ENCODE measurements at regions not wholly inside any gene's neighbourhood (a gene's known extent, or its start where the extent isn't known, plus 50 kb on each side); places are given as distances from the start of the nearest gene placed in this dataset.

- peaks cover 10% of the 10 kb centered on the region for H3K9me3 Mint-ChIP-seq
- H3K4me1 Mint-ChIP-seq: no peaks in the 10 kb centered on the region
- no peak overlapping the region for H3K4me3 Mint-ChIP-seq
- no peak for DNase-seq (ENCODE audit: low spot score in 2 of 2, unreplicated experiment in 2 of 2)
- no peaks in the 10 kb centered on the region for H3K36me3 Mint-ChIP-seq
- H3K27ac Mint-ChIP-seq: no peak overlapping the region
- no peaks in the 10 kb centered on the region for H3K27me3 Mint-ChIP-seq (ENCODE audit: low read depth)
- TF ChIP-seq CTCF (IDR thresholded peaks at IDR 0.05; ENCODE audit: unreplicated experiment): no peak
Measured at GRCh38 chr12:91910871-91911388, 234.7 kb downstream of the BTG1 start.

DNA sequence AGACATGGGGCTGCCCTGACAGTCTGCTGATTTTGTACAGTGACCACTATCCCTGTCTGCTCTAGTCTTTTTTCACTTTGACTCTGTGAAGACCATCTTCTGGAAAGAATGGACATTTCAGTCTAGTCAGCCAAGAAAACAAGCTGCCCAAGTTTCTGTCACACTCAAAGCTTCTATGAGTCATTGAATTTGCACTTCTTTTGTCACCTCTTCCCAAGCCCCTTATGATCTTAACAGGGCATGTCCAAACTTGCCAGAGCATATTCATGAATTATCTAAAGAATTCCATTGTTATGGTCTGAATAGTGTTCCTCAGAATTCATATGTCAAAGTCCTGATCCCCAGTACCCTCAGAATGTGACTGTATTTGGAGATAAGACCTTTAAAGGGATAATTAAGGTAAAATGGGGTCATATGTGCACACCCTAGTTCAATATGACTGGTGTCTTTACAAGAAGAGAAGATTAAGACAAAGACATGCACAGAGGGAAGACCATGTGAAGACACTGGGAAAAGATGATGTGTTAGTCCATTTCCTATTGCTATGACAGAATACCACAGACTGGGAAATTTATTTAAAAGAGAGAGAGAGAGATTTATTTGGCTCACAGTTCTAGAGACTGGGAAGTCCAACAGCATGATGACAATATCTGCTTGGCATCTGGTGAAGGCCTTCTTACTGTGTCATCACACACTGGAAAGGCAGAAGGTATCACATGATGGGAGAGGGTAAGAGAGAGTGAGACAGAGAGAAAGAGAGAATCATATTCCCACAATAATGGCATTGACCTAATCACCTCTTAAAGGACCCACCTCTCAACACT is 242.6 kb downstream of the BTG1 start:
- Mint-ChIP-seq H3K27ac (no peak overlapping the region), H3K36me3 (no peaks in the 10 kb centered on the region), H3K9me3 (peaks cover 20% of the 10 kb centered on the region), H3K4me3 (no peak overlapping the region), H3K27me3 (ENCODE audit: low read depth) (no peaks in the 10 kb centered on the region), H3K4me1 (no peaks in the 10 kb centered on the region)
- no peak for DNase-seq (ENCODE audit: low spot score in 2 of 2, unreplicated experiment in 2 of 2)
- no peak for TF ChIP-seq CTCF (IDR thresholded peaks at IDR 0.05; ENCODE audit: unreplicated experiment)

GRCh38 chr12:91901381-91902074 is 244.1 kb downstream of the BTG1 start:
- H3K36me3 Mint-ChIP-seq: no peaks in the 10 kb centered on the region
- H3K9me3 Mint-ChIP-seq: peaks cover 16% of the 10 kb centered on the region
- no peak overlapping the region for H3K27ac Mint-ChIP-seq
- H3K4me3 Mint-ChIP-seq: no peak overlapping the region
- no peaks in the 10 kb centered on the region for H3K27me3 Mint-ChIP-seq (ENCODE audit: low read depth)
- H3K4me1 Mint-ChIP-seq: peaks cover 4% of the 10 kb centered on the region
- no peak for DNase-seq (ENCODE audit: low spot score in 2 of 2, unreplicated experiment in 2 of 2)
- no peak for TF ChIP-seq CTCF (IDR thresholded peaks at IDR 0.05; ENCODE audit: unreplicated experiment)

DNA sequence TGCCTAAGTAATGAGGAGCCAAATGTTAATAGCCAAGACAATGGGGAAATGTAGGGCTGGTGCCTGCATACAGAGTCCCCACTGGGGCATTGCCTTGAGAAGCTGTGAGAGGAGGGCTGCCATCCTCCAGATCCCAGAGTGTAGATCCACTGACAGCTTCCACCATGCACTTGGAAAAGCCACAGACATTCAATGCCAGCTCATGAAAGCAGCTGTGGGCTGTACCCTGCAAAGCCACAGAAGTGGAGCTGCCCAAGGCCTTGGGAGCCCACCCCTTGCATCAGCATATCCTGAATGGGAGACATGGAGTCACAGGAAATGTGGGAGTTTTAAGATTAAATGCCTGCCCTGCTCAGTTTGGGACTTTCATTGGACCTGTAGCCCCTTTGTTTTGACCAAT is 244.7 kb downstream of the BTG1 start:
- peaks cover 16% of the 10 kb centered on the region for H3K9me3 Mint-ChIP-seq
- no peak overlapping the region for H3K27ac Mint-ChIP-seq
- no peak for TF ChIP-seq CTCF (IDR thresholded peaks at IDR 0.05; ENCODE audit: unreplicated experiment)
- peaks cover 8% of the 10 kb centered on the region for H3K4me1 Mint-ChIP-seq
- no peaks in the 10 kb centered on the region for H3K27me3 Mint-ChIP-seq (ENCODE audit: low read depth)
- H3K4me3 Mint-ChIP-seq: no peak overlapping the region
- DNase-seq (ENCODE audit: low spot score in 2 of 2, unreplicated experiment in 2 of 2): no peak
- no peaks in the 10 kb centered on the region for H3K36me3 Mint-ChIP-seq

DNA sequence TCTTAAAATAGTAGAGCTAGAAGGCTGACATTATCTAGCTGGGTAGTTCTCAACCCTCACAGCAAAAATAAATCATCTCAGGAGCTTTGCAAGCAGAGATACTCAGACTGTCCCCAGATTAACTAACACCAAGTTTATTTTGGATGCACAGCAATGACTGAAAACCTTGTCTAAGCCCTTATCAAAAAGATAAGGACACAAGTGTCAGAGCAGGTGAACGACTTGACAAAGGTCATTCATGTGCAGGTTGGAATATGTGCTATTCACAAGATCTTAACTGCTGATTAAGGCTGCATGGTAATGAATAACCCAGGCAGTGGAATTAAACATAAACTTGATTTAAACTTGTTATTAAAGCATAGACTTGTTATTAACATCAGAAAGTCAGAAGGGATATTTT is 246.6 kb downstream of the BTG1 start:
- Mint-ChIP-seq H3K4me3 (no peak overlapping the region), H3K36me3 (no peaks in the 10 kb centered on the region), H3K9me3 (peaks cover 12% of the 10 kb centered on the region), H3K27me3 (ENCODE audit: low read depth) (no peaks in the 10 kb centered on the region), H3K27ac (no peak overlapping the region), H3K4me1 (peaks cover 8% of the 10 kb centered on the region)
- DNase-seq (ENCODE audit: low spot score in 2 of 2, unreplicated experiment in 2 of 2): no peak
- no peak for TF ChIP-seq CTCF (IDR thresholded peaks at IDR 0.05; ENCODE audit: unreplicated experiment)

Measured in mesothelial cell of epicardium (in vitro differentiated cells).